Endothelial cell of umbilical vein (primary cell): ENCODE measurements at regions not wholly inside any gene's neighbourhood (a gene's known extent, or its start where the extent isn't known, plus 50 kb on each side); places are given as distances from the start of the nearest gene placed in this dataset.

Experiments
- MYC ChIP-seq: IDR thresholded peaks from one replicate; pipeline ENCODE4 v1.6.1; 2011; ENCODE audit warnings: mild to moderate bottlenecking, low read depth, low read length
- POLR2A ChIP-seq: IDR thresholded peaks from 2 replicates; pipeline ENCODE4 v1.6.1; 2012; ENCODE audit warnings: low read depth, mild to moderate bottlenecking, control low read depth, low read length
- POLR2AphosphoS5 ChIP-seq: IDR thresholded peaks from 2 replicates; pipeline ENCODE4 v1.6.1; 2012; ENCODE audit warnings: low read depth, mild to moderate bottlenecking, control low read depth, low read length, moderate library complexity; ENCODE audit not compliant: insufficient read depth
- TF ChIP-seq, protein P1 (sequence below), 2 donors: IDR thresholded peaks; 1 replicate in 1 of 2; 2 replicates in 1 of 2; pipeline ENCODE4 v1.5.1; 2011; ENCODE audit warnings: low read length in 2 of 2, mild to moderate bottlenecking in 2 of 2, moderate library complexity in 2 of 2, control low read depth in 1 of 2, inconsistent platforms in 1 of 2, low read depth in 1 of 2; ENCODE audit not compliant: insufficient read depth in 1 of 2; ENCODE audit errors: extremely low read depth in 1 of 2

DNA sequence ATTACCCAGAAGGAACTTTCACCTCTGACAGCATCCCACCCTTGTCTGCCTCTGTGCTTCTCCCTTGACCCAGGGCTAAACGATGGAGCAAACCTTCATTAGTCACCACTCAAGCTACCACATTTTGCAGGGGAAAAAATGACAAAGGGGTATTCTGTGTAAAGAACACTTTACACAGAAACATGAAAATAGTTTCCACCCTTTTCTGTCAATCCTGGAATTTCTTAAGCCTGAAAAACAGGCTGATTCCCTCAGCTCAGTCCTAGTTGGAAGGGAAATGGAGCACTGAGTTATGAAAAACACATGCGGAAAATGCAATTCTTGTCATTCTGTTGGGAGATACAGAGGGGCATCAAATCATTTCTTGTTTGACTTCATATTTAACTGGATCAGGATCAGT, 175.0 kb upstream of the HNRNPA3 start:
- TF ChIP-seq, protein P1, sequence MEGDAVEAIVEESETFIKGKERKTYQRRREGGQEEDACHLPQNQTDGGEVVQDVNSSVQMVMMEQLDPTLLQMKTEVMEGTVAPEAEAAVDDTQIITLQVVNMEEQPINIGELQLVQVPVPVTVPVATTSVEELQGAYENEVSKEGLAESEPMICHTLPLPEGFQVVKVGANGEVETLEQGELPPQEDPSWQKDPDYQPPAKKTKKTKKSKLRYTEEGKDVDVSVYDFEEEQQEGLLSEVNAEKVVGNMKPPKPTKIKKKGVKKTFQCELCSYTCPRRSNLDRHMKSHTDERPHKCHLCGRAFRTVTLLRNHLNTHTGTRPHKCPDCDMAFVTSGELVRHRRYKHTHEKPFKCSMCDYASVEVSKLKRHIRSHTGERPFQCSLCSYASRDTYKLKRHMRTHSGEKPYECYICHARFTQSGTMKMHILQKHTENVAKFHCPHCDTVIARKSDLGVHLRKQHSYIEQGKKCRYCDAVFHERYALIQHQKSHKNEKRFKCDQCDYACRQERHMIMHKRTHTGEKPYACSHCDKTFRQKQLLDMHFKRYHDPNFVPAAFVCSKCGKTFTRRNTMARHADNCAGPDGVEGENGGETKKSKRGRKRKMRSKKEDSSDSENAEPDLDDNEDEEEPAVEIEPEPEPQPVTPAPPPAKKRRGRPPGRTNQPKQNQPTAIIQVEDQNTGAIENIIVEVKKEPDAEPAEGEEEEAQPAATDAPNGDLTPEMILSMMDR (IDR thresholded peaks at IDR 0.05; ENCODE audit: extremely low read depth in 1 of 2, insufficient read depth in 1 of 2, low read depth in 1 of 2, low read length in 2 of 2), result no peak
- TF ChIP-seq MYC (no peak), POLR2AphosphoS5 (no peak), POLR2A (no peak)
